A549 (cell line): ENCODE measurements at regions not wholly inside any gene's neighbourhood (a gene's known extent, or its start where the extent isn't known, plus 50 kb on each side); places are given as distances from the start of the nearest gene placed in this dataset.

Source experiments
- EP300 ChIP-seq, 2 experiments: fragments of >200 bp; sonication (Bioruptor Twin); formaldehyde crosslinking; IDR thresholded peaks; 2 replicates in 1 of 2; 3 replicates in 1 of 2; pipeline ENCODE4 v1.6.1; 2016 to 2017
- NFE2L2 ChIP-seq: fragments of 150-350 bp; conservative IDR thresholded peaks from 2 replicates; pipeline ENCODE4 v1.6.1; 2014; ENCODE audit warnings: low read length
- TF ChIP-seq, protein P1 (sequence below): fragments of >200 bp; sonication (Bioruptor Twin); formaldehyde crosslinking; IDR thresholded peaks from 3 replicates; pipeline ENCODE4 v1.5.1; 2016
- TF ChIP-seq, protein P2 (sequence below): fragments of 250-450 bp; sonication (Bioruptor Pico); IDR thresholded peaks from 2 replicates; pipeline ENCODE4 v1.5.0; 2020; ENCODE audit warnings: low read depth, mild to moderate bottlenecking, moderate library complexity
- TF ChIP-seq, protein P3 (sequence below): fragments of >200 bp; sonication (Bioruptor Twin); formaldehyde crosslinking; IDR thresholded peaks from 3 replicates; pipeline ENCODE4 v1.6.1; 2016

DNA sequence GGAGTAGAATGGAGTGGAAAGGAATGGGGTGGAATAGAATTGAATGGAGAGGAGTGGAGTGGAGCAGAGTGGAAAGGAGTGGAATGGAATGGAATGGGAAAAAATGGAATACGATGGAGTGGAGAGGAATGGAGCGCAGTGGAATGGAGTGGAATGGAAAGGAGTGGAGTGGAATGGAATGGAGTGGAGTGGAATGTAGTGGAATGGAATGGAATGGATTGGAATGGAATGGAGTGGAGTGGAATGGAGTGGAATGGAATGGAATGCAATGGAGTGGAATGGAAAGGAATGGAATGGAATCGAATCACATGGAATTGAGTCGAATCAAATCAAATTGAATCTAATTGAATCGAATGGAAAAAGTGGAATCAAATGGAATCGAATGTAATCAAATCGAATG is 1016.1 kb downstream of the CDY1 start:
- TF ChIP-seq, protein P1, sequence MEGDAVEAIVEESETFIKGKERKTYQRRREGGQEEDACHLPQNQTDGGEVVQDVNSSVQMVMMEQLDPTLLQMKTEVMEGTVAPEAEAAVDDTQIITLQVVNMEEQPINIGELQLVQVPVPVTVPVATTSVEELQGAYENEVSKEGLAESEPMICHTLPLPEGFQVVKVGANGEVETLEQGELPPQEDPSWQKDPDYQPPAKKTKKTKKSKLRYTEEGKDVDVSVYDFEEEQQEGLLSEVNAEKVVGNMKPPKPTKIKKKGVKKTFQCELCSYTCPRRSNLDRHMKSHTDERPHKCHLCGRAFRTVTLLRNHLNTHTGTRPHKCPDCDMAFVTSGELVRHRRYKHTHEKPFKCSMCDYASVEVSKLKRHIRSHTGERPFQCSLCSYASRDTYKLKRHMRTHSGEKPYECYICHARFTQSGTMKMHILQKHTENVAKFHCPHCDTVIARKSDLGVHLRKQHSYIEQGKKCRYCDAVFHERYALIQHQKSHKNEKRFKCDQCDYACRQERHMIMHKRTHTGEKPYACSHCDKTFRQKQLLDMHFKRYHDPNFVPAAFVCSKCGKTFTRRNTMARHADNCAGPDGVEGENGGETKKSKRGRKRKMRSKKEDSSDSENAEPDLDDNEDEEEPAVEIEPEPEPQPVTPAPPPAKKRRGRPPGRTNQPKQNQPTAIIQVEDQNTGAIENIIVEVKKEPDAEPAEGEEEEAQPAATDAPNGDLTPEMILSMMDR, result no peak
- TF ChIP-seq, protein P2, sequence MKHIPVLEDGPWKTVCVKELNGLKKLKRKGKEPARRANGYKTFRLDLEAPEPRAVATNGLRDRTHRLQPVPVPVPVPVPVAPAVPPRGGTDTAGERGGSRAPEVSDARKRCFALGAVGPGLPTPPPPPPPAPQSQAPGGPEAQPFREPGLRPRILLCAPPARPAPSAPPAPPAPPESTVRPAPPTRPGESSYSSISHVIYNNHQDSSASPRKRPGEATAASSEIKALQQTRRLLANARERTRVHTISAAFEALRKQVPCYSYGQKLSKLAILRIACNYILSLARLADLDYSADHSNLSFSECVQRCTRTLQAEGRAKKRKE (CRISPR knock-in tag), result no peak
- TF ChIP-seq NFE2L2 (no peak), EP300 (IDR thresholded peaks at IDR 0.05) (no peak)
- TF ChIP-seq, protein P3, sequence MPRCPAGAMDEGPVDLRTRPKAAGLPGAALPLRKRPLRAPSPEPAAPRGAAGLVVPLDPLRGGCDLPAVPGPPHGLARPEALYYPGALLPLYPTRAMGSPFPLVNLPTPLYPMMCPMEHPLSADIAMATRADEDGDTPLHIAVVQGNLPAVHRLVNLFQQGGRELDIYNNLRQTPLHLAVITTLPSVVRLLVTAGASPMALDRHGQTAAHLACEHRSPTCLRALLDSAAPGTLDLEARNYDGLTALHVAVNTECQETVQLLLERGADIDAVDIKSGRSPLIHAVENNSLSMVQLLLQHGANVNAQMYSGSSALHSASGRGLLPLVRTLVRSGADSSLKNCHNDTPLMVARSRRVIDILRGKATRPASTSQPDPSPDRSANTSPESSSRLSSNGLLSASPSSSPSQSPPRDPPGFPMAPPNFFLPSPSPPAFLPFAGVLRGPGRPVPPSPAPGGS, result no peak
